PC-3 (cell line): ENCODE measurements at regions not wholly inside any gene's neighbourhood (a gene's known extent, or its start where the extent isn't known, plus 50 kb on each side); places are given as distances from the start of the nearest gene placed in this dataset.

ENCODE experiments used
- ATAC-seq: fragments of 200-7000 bp; cut with Tn5 transposase; 2 replicates; pipeline ENCODE4 v1.9.1; 2020; ENCODE audit warnings: mild to moderate bottlenecking, moderate library complexity
- BruUV-seq: library from RNA; stranded (reverse); fragments of 400-500 nt; replicated peaks from 2 replicates; lab custom pipeline; 2021; lab: Mats Ljungman, UMichigan
- CTCF ChIA-PET: fragments of 300-600 bp; sonication (Branson Sonifier 250); formaldehyde crosslinking; loops from one replicate; lab custom pipeline; 2022; ENCODE audit warnings: antibody characterized with exemption; lab: Charles Lee
- POLR2A ChIA-PET: fragments of 300-600 bp; sonication (Branson Sonifier 250); formaldehyde crosslinking; loops from one replicate; lab custom pipeline; 2022; ENCODE audit warnings: antibody characterized with exemption; ENCODE audit not compliant: unreplicated experiment; lab: Charles Lee
- DNase-seq: peaks from one replicate; pipeline ENCODE4 v3.0.0-alpha.2; 2015
- H2AFZ ChIP-seq: fragments of 300-600 bp; sonication (generic); 2 replicates; pipeline ENCODE4 v1.6.0; 2016; ENCODE audit warnings: antibody characterized with exemption, low read length
- H3F3A ChIP-seq: fragments of 300-600 bp; sonication (generic); one replicate; pipeline ENCODE4 v1.6.0; 2017; ENCODE audit warnings: antibody characterized with exemption, low read length, control low read depth, mild to moderate bottlenecking; ENCODE audit not compliant: unreplicated experiment
- H3K27ac ChIP-seq: fragments of 300-600 bp; sonication (generic); 2 replicates; pipeline ENCODE4 v1.5.1; 2016; ENCODE audit warnings: mild to moderate bottlenecking, low read length
- H3K27me3 ChIP-seq: fragments of 300-600 bp; sonication (generic); 2 replicates; pipeline ENCODE4 v1.6.1; 2016; ENCODE audit warnings: low read length, mixed read lengths
- H3K36me3 ChIP-seq: fragments of 300-600 bp; sonication (generic); 2 replicates; pipeline ENCODE4 v1.6.1; 2016; ENCODE audit warnings: low read depth, mixed run types, low read length, mixed read lengths
- H3K4me1 ChIP-seq: fragments of 300-600 bp; sonication (generic); 2 replicates; pipeline ENCODE4 v1.5.1; 2016; ENCODE audit warnings: low read length; ENCODE audit not compliant: insufficient read depth
- H3K4me2 ChIP-seq: fragments of 300-600 bp; sonication (generic); 2 replicates; pipeline ENCODE4 v1.6.0; 2016; ENCODE audit warnings: low read length
- H3K4me3 ChIP-seq: fragments of 300-600 bp; sonication (generic); 2 replicates; pipeline ENCODE4 v1.5.1; 2016; ENCODE audit warnings: mild to moderate bottlenecking, low read length, mixed read lengths
- H3K79me2 ChIP-seq: fragments of 300-600 bp; sonication (generic); 2 replicates; pipeline ENCODE4 v1.6.1; 2017; ENCODE audit warnings: low read length, mixed read lengths
- H3K9ac ChIP-seq: fragments of 300-600 bp; sonication (generic); 2 replicates; pipeline ENCODE4 v1.6.0; 2016; ENCODE audit warnings: mild to moderate bottlenecking, low read length
- H3K9me2 ChIP-seq: fragments of 300-600 bp; sonication (generic); replicated peaks from 2 replicates; pipeline ENCODE4 v1.6.1; 2016; ENCODE audit warnings: mixed run types, low read length, mixed read lengths
- H3K9me3 ChIP-seq: fragments of 300-600 bp; sonication (generic); 2 replicates; pipeline ENCODE4 v1.6.1; 2016; ENCODE audit warnings: low read length, mixed read lengths
- H4K20me1 ChIP-seq: fragments of 300-600 bp; sonication (generic); 2 replicates; pipeline ENCODE4 v1.6.1; 2016; ENCODE audit warnings: low read length, mixed read lengths
- CTCF ChIP-seq: fragments of 300-600 bp; sonication (generic); conservative IDR thresholded peaks from 2 replicates; pipeline ENCODE4 v1.5.1; 2017; ENCODE audit warnings: antibody characterized with exemption, low read depth, mild to moderate bottlenecking, low read length
- EZH2 ChIP-seq: fragments of 300-600 bp; sonication (generic); IDR thresholded peaks from one replicate; pipeline ENCODE4 v1.6.1; 2017; ENCODE audit warnings: antibody characterized with exemption, mild to moderate bottlenecking, low read length; ENCODE audit not compliant: unreplicated experiment
- EZH2phosphoT487 ChIP-seq: fragments of 300-600 bp; sonication (generic); IDR thresholded peaks from 2 replicates; pipeline ENCODE4 v1.6.1; 2018; ENCODE audit warnings: mild to moderate bottlenecking, antibody characterized with exemption, low read length, borderline replicate concordance
- intact Hi-C: fragments of 100-400 bp; cut with micrococcal nuclease; formaldehyde crosslinking; loops from 2 replicates; pipeline ENCODE4 v1.9.0; 2023

GRCh38 chr5:34530637-34531036, 125.5 kb upstream of the RAI14 start:
- Histone ChIP-seq H3K9me2 (0 out of 2 replicates have a peak, but pooled peaks cover 3% of the 10 kb centered on the region), H3K4me1 (peaks cover 22% of the 10 kb centered on the region), H4K20me1 (no peaks in the 10 kb centered on the region), H3K36me3 (no peaks in the 10 kb centered on the region), H3F3A (no peaks in the 10 kb centered on the region), H2AFZ (no peak overlapping the region), H3K9me3 (no peaks in the 10 kb centered on the region), H3K79me2 (no peaks in the 10 kb centered on the region), H3K4me3 (no peak overlapping the region), H3K27me3 (no peaks in the 10 kb centered on the region), H3K4me2 (no peak overlapping the region), H3K9ac (no peak overlapping the region), H3K27ac (no peak overlapping the region)
- POLR2A ChIA-PET: no interaction called here
- BruUV-seq: no TSS peak
- no peak for TF ChIP-seq CTCF
- TF ChIP-seq EZH2phosphoT487: no peak
- TF ChIP-seq EZH2: no peak
- intact Hi-C loops: no loop called here
- ATAC-seq (no peak), DNase-seq (no peak)
- CTCF ChIA-PET: no interaction called here

- Histone ChIP-seq H4K20me1 (no peaks in the 10 kb centered on the region), H3K27ac (no peak overlapping the region), H3K4me3 (no peak overlapping the region), H3K9me3 (no peaks in the 10 kb centered on the region), H3K4me2 (no peak overlapping the region), H3F3A (no peaks in the 10 kb centered on the region), H3K27me3 (no peaks in the 10 kb centered on the region), H3K9ac (no peak overlapping the region), H2AFZ (no peak overlapping the region), H3K79me2 (no peaks in the 10 kb centered on the region), H3K36me3 (no peaks in the 10 kb centered on the region), H3K4me1 (peaks cover 34% of the 10 kb centered on the region), H3K9me2 (0 out of 2 replicates have a peak, but pooled peaks cover 3% of the 10 kb centered on the region)
- BruUV-seq: no TSS peak
- TF ChIP-seq EZH2: no peak
- no peak for TF ChIP-seq CTCF
- no peak for TF ChIP-seq EZH2phosphoT487
- ChIA-PET POLR2A (no interaction called here), CTCF (no interaction called here)
- intact Hi-C loops: no loop called here
- ATAC-seq: no peak
- DNase-seq: no peak
Observed at GRCh38 chr5:34531751-34532360, 124.3 kb upstream of the RAI14 start.
